ENCODE measurements at regions not wholly inside any gene's neighbourhood (a gene's known extent, or its start where the extent isn't known, plus 50 kb on each side); places are given as distances from the start of the nearest gene placed in this dataset.

DNA sequence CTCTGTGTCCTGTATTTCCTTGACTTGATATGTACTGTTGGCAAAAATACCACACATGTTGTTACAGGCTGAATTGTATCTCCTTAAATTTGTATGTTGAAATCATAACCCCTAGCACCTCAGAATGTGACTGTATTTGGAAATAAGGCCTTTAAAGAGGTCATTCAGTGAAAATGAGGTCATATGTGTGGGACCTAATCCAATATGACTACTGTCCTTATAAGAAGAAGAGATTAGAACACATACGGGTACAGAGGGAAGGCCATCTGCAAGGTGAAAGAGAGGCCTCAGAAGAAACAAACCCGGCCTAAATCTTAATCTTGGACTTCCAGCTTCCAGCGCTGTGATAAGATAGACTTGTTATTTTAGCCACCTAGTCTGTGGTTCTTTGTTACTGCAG, 202.5 kb downstream of the NUFIP1 start:
- TF ChIP-seq CTCF (IDR thresholded peaks at IDR 0.05; ENCODE audit: low read depth, low read length, missing input control) (no peak), RAD21 (IDR thresholded peaks at IDR 0.05) (no peak), ATF3 (IDR thresholded peaks at IDR 0.05) (no peak), JUND (IDR thresholded peaks at IDR 0.05) (no peak), GABPA (IDR thresholded peaks at IDR 0.05 in 1 of 2, conservative IDR thresholded peaks at IDR 0.05 in 1 of 2) (no peak), RXRA (IDR thresholded peaks at IDR 0.05) (no peak), YY1 (IDR thresholded peaks at IDR 0.05) (no peak)
- TF ChIP-seq, protein P1, sequence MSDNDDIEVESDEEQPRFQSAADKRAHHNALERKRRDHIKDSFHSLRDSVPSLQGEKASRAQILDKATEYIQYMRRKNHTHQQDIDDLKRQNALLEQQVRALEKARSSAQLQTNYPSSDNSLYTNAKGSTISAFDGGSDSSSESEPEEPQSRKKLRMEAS (IDR thresholded peaks at IDR 0.05): no peak

Measured in liver (tissue), 3 donors.